ENCODE measurements at regions not wholly inside any gene's neighbourhood (a gene's known extent, or its start where the extent isn't known, plus 50 kb on each side); places are given as distances from the start of the nearest gene placed in this dataset.

GRCh38 chr18:4720518-4720917 lies 265.4 kb upstream of the DLGAP1 start:
- TF ChIP-seq, protein P1, sequence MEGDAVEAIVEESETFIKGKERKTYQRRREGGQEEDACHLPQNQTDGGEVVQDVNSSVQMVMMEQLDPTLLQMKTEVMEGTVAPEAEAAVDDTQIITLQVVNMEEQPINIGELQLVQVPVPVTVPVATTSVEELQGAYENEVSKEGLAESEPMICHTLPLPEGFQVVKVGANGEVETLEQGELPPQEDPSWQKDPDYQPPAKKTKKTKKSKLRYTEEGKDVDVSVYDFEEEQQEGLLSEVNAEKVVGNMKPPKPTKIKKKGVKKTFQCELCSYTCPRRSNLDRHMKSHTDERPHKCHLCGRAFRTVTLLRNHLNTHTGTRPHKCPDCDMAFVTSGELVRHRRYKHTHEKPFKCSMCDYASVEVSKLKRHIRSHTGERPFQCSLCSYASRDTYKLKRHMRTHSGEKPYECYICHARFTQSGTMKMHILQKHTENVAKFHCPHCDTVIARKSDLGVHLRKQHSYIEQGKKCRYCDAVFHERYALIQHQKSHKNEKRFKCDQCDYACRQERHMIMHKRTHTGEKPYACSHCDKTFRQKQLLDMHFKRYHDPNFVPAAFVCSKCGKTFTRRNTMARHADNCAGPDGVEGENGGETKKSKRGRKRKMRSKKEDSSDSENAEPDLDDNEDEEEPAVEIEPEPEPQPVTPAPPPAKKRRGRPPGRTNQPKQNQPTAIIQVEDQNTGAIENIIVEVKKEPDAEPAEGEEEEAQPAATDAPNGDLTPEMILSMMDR (IDR thresholded peaks at IDR 0.05) = no peak
- TF ChIP-seq POLR2A (IDR thresholded peaks at IDR 0.05) = no peak
